ENCODE measurements at regions not wholly inside any gene's neighbourhood (a gene's known extent, or its start where the extent isn't known, plus 50 kb on each side); places are given as distances from the start of the nearest gene placed in this dataset.

DNA sequence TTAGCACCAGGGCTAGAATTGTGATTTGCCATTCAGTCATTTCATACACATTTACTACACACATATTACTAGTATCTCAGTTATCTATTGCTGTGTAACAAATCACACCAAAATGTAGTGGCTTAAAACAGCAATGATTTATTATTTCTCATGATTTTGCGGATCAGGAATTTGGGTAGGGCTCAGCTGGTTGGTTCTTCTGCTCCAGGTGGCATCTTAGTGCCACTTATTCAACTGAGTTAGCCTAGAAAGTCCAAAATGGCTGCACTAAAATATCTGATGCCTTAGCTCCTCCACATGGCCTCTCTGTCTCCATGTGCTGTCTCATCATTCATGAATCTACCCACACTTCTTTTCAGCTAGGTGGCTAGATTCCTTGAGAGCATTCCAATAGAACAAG is 107.1 kb downstream of the ZFP36L2 start:
- H2AFZ ChIP-seq (ENCODE audit: control insufficient read depth, low read depth, low read length), result no peak overlapping the region

More for the DNA sequence above, 107.1 kb downstream of the ZFP36L2 start:
- ChIA-PET CTCF (interaction anchor here (0.5 to 0.9 kb wide), 3 partner anchors 108 to 364 kb away, joined by 3 to 5 read pairs (median 3); no protein-coding TSS in a partner anchor), SMC1A (ENCODE audit: uncharacterized antibody, unreplicated experiment) (no interaction called here), POLR2A (no interaction called here), RAD21 (ENCODE audit: unreplicated experiment) (no interaction called here)
- no peak overlapping the region for H3K4me2 ChIP-seq (ENCODE audit: control insufficient read depth, insufficient read depth)
- WGBS (ENCODE audit: insufficient coverage, insufficient replicate concordance, low lambda C conversion rate, missing lambda C conversion rate), result 4% methylated on average over 1 of the region's 1 CpG
- H3K4me3 ChIP-seq, result no peak overlapping the region
- H3K4me1 ChIP-seq (ENCODE audit: control insufficient read depth, insufficient read depth, low read length), result no peaks in the 10 kb centered on the region
- ATAC-seq (no peak), DNase-seq (ENCODE audit: low read depth, low spot score) (no peak), FAIRE-seq (no peak)
- no peaks in the 10 kb centered on the region for H3K36me3 ChIP-seq (ENCODE audit: control insufficient read depth in 2 of 2, insufficient read depth in 2 of 2, low read length in 1 of 2)
- no peaks in the 10 kb centered on the region for H3K27me3 ChIP-seq (replicated peaks in 1 of 2; ENCODE audit: control insufficient read depth in 2 of 2, insufficient read depth in 2 of 2, low read length in 1 of 2)
- no peak for TF ChIP-seq RFX5 (IDR thresholded peaks at IDR 0.05; ENCODE audit: low read depth, low read length)
- TF ChIP-seq FOXM1 (IDR thresholded peaks at IDR 0.05; ENCODE audit: low read depth, low read length), result no peak
- no peak for TF ChIP-seq BMI1 (IDR thresholded peaks at IDR 0.05; ENCODE audit: borderline replicate concordance)
- TF ChIP-seq, protein P1, sequence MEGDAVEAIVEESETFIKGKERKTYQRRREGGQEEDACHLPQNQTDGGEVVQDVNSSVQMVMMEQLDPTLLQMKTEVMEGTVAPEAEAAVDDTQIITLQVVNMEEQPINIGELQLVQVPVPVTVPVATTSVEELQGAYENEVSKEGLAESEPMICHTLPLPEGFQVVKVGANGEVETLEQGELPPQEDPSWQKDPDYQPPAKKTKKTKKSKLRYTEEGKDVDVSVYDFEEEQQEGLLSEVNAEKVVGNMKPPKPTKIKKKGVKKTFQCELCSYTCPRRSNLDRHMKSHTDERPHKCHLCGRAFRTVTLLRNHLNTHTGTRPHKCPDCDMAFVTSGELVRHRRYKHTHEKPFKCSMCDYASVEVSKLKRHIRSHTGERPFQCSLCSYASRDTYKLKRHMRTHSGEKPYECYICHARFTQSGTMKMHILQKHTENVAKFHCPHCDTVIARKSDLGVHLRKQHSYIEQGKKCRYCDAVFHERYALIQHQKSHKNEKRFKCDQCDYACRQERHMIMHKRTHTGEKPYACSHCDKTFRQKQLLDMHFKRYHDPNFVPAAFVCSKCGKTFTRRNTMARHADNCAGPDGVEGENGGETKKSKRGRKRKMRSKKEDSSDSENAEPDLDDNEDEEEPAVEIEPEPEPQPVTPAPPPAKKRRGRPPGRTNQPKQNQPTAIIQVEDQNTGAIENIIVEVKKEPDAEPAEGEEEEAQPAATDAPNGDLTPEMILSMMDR (IDR thresholded peaks at IDR 0.05 in 2 of 3, conservative IDR thresholded peaks at IDR 0.05 in 1 of 3; ENCODE audit: control insufficient read depth in 2 of 3, extremely low read depth in 1 of 3, insufficient read depth in 1 of 3, low read depth in 3 of 3, low read length in 3 of 3), result no peak
- no peak for TF ChIP-seq BACH1 (IDR thresholded peaks at IDR 0.05; ENCODE audit: borderline replicate concordance)
- TF ChIP-seq ZNF207 (IDR thresholded peaks at IDR 0.05; ENCODE audit: borderline replicate concordance), result no peak
- TF ChIP-seq NR2F1 (conservative IDR thresholded peaks at IDR 0.05), result no peak
- TF ChIP-seq EED (IDR thresholded peaks at IDR 0.05; ENCODE audit: low read depth), result no peak
- TF ChIP-seq, protein P2, sequence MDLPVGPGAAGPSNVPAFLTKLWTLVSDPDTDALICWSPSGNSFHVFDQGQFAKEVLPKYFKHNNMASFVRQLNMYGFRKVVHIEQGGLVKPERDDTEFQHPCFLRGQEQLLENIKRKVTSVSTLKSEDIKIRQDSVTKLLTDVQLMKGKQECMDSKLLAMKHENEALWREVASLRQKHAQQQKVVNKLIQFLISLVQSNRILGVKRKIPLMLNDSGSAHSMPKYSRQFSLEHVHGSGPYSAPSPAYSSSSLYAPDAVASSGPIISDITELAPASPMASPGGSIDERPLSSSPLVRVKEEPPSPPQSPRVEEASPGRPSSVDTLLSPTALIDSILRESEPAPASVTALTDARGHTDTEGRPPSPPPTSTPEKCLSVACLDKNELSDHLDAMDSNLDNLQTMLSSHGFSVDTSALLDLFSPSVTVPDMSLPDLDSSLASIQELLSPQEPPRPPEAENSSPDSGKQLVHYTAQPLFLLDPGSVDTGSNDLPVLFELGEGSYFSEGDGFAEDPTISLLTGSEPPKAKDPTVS (IDR thresholded peaks at IDR 0.05; ENCODE audit: low read depth, low read length), result no peak
- TF ChIP-seq NFXL1 (IDR thresholded peaks at IDR 0.05; ENCODE audit: borderline replicate concordance), result no peak
- no peak for TF ChIP-seq ZNF274 (IDR thresholded peaks at IDR 0.05; ENCODE audit: insufficient read depth, insufficient read length)
- TF ChIP-seq ETV6 (conservative IDR thresholded peaks at IDR 0.05 in 1 of 2, IDR thresholded peaks at IDR 0.05 in 1 of 2; ENCODE audit: borderline replicate concordance in 1 of 2, low read depth in 1 of 2), result no peak
- TF ChIP-seq SREBF1 (IDR thresholded peaks at IDR 0.05; ENCODE audit: low read length), result no peak
- no peak for TF ChIP-seq SMAD5 (IDR thresholded peaks at IDR 0.05; ENCODE audit: low read depth)
- no peak for TF ChIP-seq BRCA1 (IDR thresholded peaks at IDR 0.05; ENCODE audit: low read depth, low read length)
- no peaks in the 10 kb centered on the region for H3K79me2 ChIP-seq (ENCODE audit: control insufficient read depth, insufficient read depth, low read length)
- no peaks in the 10 kb centered on the region for H4K20me1 ChIP-seq (ENCODE audit: control insufficient read depth, insufficient read depth)
- intact Hi-C loops (cut with micrococcal nuclease; ENCODE audit: unreplicated experiment) (no loop called here), in situ Hi-C loops (cut with MboI) (no loop called here)
- peaks cover 5% of the 10 kb centered on the region; the same call in 2 of the 3 replicates for H3K9me3 ChIP-seq (replicated peaks; ENCODE audit: control insufficient read depth, insufficient read depth, low read length)
- BruUV-seq (replicated peaks), result no TSS peak
- H3K27ac ChIP-seq (ENCODE audit: control insufficient read depth, insufficient read depth), result no peak overlapping the region
- H3K9ac ChIP-seq (ENCODE audit: control insufficient read depth, insufficient read depth, low read length), result no peak overlapping the region
